Calu3 (cell line): ENCODE measurements at regions not wholly inside any gene's neighbourhood (a gene's known extent, or its start where the extent isn't known, plus 50 kb on each side); places are given as distances from the start of the nearest gene placed in this dataset.

Experiments used
- BruUV-seq: library from RNA; stranded (reverse); fragments of 400-500 nt; replicated peaks from 2 replicates; lab custom pipeline; 2021; lab: Mats Ljungman, UMichigan
- CTCF ChIA-PET: fragments of 300-600 bp; sonication (Branson Sonifier 250); formaldehyde crosslinking; loops from one replicate; lab custom pipeline; 2022; ENCODE audit warnings: antibody characterized with exemption; lab: Charles Lee
- DNase-seq: peaks from one replicate; pipeline ENCODE4 v3.0.0; 2022
- H3K27ac Mint-ChIP-seq: one replicate; pipeline ENCODE4 v1.8.0; 2022; ENCODE audit warnings: mixed read lengths; ENCODE audit not compliant: unreplicated experiment
- H3K27me3 Mint-ChIP-seq: one replicate; pipeline ENCODE4 v1.8.0; 2022; ENCODE audit warnings: mixed read lengths; ENCODE audit not compliant: unreplicated experiment
- H3K36me3 Mint-ChIP-seq: one replicate; pipeline ENCODE4 v1.8.0; 2022; ENCODE audit warnings: mild to moderate bottlenecking, moderate library complexity, mixed read lengths; ENCODE audit not compliant: insufficient read depth, unreplicated experiment
- H3K4me1 Mint-ChIP-seq: one replicate; pipeline ENCODE4 v1.8.0; 2022; ENCODE audit warnings: mild to moderate bottlenecking, low read depth, mixed read lengths; ENCODE audit not compliant: unreplicated experiment
- H3K4me3 Mint-ChIP-seq: one replicate; pipeline ENCODE4 v1.8.0; 2022; ENCODE audit warnings: mild to moderate bottlenecking, low read depth, moderate library complexity, mixed read lengths; ENCODE audit not compliant: unreplicated experiment
- H3K9me3 Mint-ChIP-seq: one replicate; pipeline ENCODE4 v1.8.0; 2022; ENCODE audit warnings: low read depth, mixed read lengths; ENCODE audit not compliant: unreplicated experiment
- CTCF ChIP-seq: fragments of 200-600 bp; IDR thresholded peaks from one replicate; pipeline ENCODE4 v1.8.0; 2022; ENCODE audit warnings: antibody characterized with exemption; ENCODE audit not compliant: unreplicated experiment
- intact Hi-C: fragments of 100-400 bp; cut with micrococcal nuclease; formaldehyde crosslinking; loops from one replicate; pipeline ENCODE4 v1.10.0; 2022; ENCODE audit not compliant: unreplicated experiment

GRCh38 chr3:182000447-182000846 lies 288.7 kb downstream of the SOX2 start:
- TF ChIP-seq CTCF: no peak
- CTCF ChIA-PET: interaction anchor here (1.7 kb wide), 1 partner anchor 292 kb away, joined by 3 read pairs; no protein-coding TSS in a partner anchor
- intact Hi-C loops: no loop called here
- no TSS peak for BruUV-seq
- no peak overlapping the region for H3K27ac Mint-ChIP-seq
- no peaks in the 10 kb centered on the region for H3K36me3 Mint-ChIP-seq
- no peaks in the 10 kb centered on the region for H3K9me3 Mint-ChIP-seq
- H3K27me3 Mint-ChIP-seq: peaks cover 11% of the 10 kb centered on the region
- no peak overlapping the region for H3K4me3 Mint-ChIP-seq
- no peak for DNase-seq
- H3K4me1 Mint-ChIP-seq: no peaks in the 10 kb centered on the region

- Mint-ChIP-seq H3K27me3 (peaks cover 27% of the 10 kb centered on the region), H3K9me3 (no peaks in the 10 kb centered on the region), H3K4me3 (no peak overlapping the region), H3K36me3 (no peaks in the 10 kb centered on the region), H3K27ac (no peak overlapping the region), H3K4me1 (no peaks in the 10 kb centered on the region)
- CTCF ChIA-PET: no interaction called here
- no peak for TF ChIP-seq CTCF
- BruUV-seq: no TSS peak
- intact Hi-C loops: no loop called here
- no peak for DNase-seq
Observed at GRCh38 chr3:182005219-182005618, 293.5 kb downstream of the SOX2 start.

- intact Hi-C loops: no loop called here
- Mint-ChIP-seq H3K27me3 (peaks cover 27% of the 10 kb centered on the region), H3K4me1 (no peaks in the 10 kb centered on the region), H3K4me3 (no peak overlapping the region), H3K9me3 (no peaks in the 10 kb centered on the region), H3K36me3 (no peaks in the 10 kb centered on the region), H3K27ac (no peak overlapping the region)
- DNase-seq: no peak
- no peak for TF ChIP-seq CTCF
- CTCF ChIA-PET: no interaction called here
- no TSS peak for BruUV-seq
Observed at GRCh38 chr3:182005701-182006100, 294.0 kb downstream of the SOX2 start.

- no peak for TF ChIP-seq CTCF
- Mint-ChIP-seq H3K27me3 (peaks cover 27% of the 10 kb centered on the region), H3K36me3 (no peaks in the 10 kb centered on the region), H3K27ac (no peak overlapping the region), H3K9me3 (no peaks in the 10 kb centered on the region), H3K4me1 (no peaks in the 10 kb centered on the region), H3K4me3 (no peak overlapping the region)
- no TSS peak for BruUV-seq
- CTCF ChIA-PET: no interaction called here
- DNase-seq: no peak
- intact Hi-C loops: no loop called here
Observed at GRCh38 chr3:182006431-182006830, 294.7 kb downstream of the SOX2 start.
